Heart left ventricle (tissue), 16 donors: ENCODE measurements at regions not wholly inside any gene's neighbourhood (a gene's known extent, or its start where the extent isn't known, plus 50 kb on each side); places are given as distances from the start of the nearest gene placed in this dataset.
"Not testable (repeated sequence)": the region's sequence is repeated elsewhere in the genome, so short reads cannot be mapped to it uniquely, and the experiment has no call there.

Experiments
- ATAC-seq, 4 donors: fragments of 200-7000 bp; cut with Tn5 transposase; one replicate each; pipeline ENCODE4 v1.9.1; 2020 to 2022; ENCODE audit warnings: moderate library complexity in 4 of 4, mild to moderate bottlenecking in 3 of 4, moderate number of reproducible peaks in 1 of 4
- DNase-seq, 5 donors: peaks; one replicate each; pipeline ENCODE4 v3.0.0-alpha.2; 2020
- H3K27ac ChIP-seq, 12 donors: fragments of 200-600 bp; sonication (generic) in 4 of 12; one replicate each; pipeline versions ENCODE4 v1.5.0 to v1.8.0; 2016 to 2022; ENCODE audit warnings: mild to moderate bottlenecking in 2 of 12
- H3K27me3 ChIP-seq, 9 donors: fragments of 200-600 bp; sonication (generic) in 2 of 9; one replicate each; pipeline versions ENCODE4 v1.5.1 to v1.8.0; 2016 to 2022; ENCODE audit warnings: mild to moderate bottlenecking in 3 of 9
- H3K36me3 ChIP-seq, 9 donors: fragments of 200-600 bp; sonication (generic) in 2 of 9; one replicate each; pipeline versions ENCODE4 v1.5.0 to v1.8.0; 2018 to 2022; ENCODE audit warnings: mild to moderate bottlenecking in 2 of 9
- H3K4me1 ChIP-seq, 12 donors: fragments of 200-600 bp; sonication (generic) in 4 of 12; one replicate each; pipeline versions ENCODE4 v1.5.0 to v1.8.0; 2016 to 2022; ENCODE audit warnings: mild to moderate bottlenecking in 3 of 12
- H3K4me3 ChIP-seq, 12 donors: fragments of 200-600 bp; sonication (generic) in 4 of 12; one replicate each; pipeline versions ENCODE4 v1.5.0 to v1.8.0; 2017 to 2022; ENCODE audit warnings: mild to moderate bottlenecking in 9 of 12, moderate library complexity in 4 of 12
- H3K9me3 ChIP-seq, 12 donors: fragments of 200-600 bp; sonication (generic) in 4 of 12; one replicate each; pipeline versions ENCODE4 v1.5.0 to v1.8.0; 2016 to 2022; ENCODE audit warnings: mild to moderate bottlenecking in 1 of 12
- CTCF ChIP-seq, 12 donors: fragments of 200-600 bp; sonication (generic) in 4 of 12; IDR thresholded peaks; one replicate each; pipeline versions ENCODE4 v1.5.0 to v1.8.0; 2018 to 2022; ENCODE audit warnings: antibody characterized with exemption in 12 of 12, mild to moderate bottlenecking in 5 of 12
- POLR2A ChIP-seq, 2 donors: fragments of 450-650 bp; IDR thresholded peaks; one replicate each; pipeline ENCODE4 v1.6.1; 2017; ENCODE audit warnings: antibody characterized with exemption in 2 of 2, mild to moderate bottlenecking in 2 of 2, moderate library complexity in 2 of 2
- WGBS, 4 donors: extraction: QIAGEN DNeasy Blood & Tissue Kit in 2 of 4; methylation state at CpG; one replicate each; pipeline versions ENCODE4 v1.1.5 to v1.1.7; 2013 to 2018; 5-methylcytosine and 5-hydroxymethylcytosine counted together
- intact Hi-C, 10 donors: fragments of 100-400 bp; cut with DNase I; formaldehyde crosslinking; loops; one replicate each; pipeline versions ENCODE4 v1.11.1 to v1.14.2; 2022
- donor health status: ischemic (EF 13 %, LVEDD 7.1; RV severe dilation, severe dysfunction).
- donor health status: healthy with polysubstance abuse.
- donor health status: DM: no; HTN: yes; CAD: no.
- donor health status: DM: no; HTN: no; CAD: no.
- donor health status: ischemic (EF 25% LVEDD 6.9; RV normal size, moderate dysfunction).
- donor health status: ischemic (EF 25% LVEDD 5.7; RV mildly dilated, moderate dysfunction).
- donor health status: healthy.
- donor health status: DM: yes; HTN: yes; CAD: no.
- donor health status: ischemic (EF 35%, LVEDD 5.7; RV mildly dilated, moderate dysfunction).
- donor health status: nonischemic (EF 11% LVEDD 7.7; RV severe dilation, severe dysfunction).
- donor health status: DM: yes; HTN: yes; CAD: no.
- donor health status: PGD.
- donor health status: ischemic (EF 29% LVEDD 5.4; RV normal size, mild dysfunction).
- donor health status: nonischemic (EF 23%, LVEDD 6.1; RV moderate dilation, normal function).

DNA sequence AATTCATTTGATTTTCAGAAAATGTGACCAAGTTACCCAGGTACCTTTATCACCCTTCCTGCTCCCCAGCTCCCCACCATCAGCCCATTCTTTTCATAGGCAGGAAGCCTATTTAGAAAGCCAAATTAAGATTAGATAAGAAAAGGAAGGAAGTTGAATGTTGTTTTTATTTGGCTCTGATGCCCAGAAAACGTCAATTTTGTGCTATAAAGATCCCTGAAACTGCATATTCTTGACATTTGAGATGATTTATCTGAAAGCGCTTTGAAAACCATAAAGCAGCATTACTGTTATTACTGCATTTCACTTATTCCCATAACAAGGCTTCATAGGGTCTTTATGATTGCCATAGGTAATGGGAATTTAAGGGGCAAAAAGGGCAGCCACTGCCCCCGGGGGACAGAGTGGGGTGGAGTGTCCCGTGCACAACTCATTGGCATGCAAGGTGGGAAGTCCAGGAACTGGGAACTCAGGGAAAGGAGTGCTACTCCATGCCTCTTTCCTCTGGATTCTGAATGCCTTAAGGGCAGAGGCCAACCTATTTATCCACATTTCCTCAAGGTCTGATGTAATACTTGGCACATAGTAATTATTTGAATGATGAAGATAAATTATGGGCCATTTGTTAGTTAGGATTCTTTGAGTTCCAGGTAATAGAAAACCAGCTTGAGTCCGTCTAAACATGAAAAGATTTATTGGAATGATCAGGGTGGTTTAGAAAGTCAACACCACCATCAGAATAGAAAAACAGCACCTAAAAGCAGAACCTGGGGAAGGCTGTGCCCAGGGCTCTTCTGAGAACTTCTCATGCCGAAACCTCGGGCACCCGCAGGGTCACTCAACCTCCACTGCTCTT is 100.6 kb upstream of the ELMO1 start:
- 68 to 76% (median 72%) methylated on average over 8 of the region's 8 CpGs for WGBS, 4 donors
- DNase-seq (no peak), ATAC-seq (no peak)
- no peak overlapping the region for H3K27ac ChIP-seq
- H3K36me3 ChIP-seq, result no peaks in the 10 kb centered on the region
- TF ChIP-seq CTCF (IDR thresholded peaks at IDR 0.05) (no peak), POLR2A (IDR thresholded peaks at IDR 0.05) (no peak)
- H3K9me3 ChIP-seq, result no peaks in the 10 kb centered on the region
- H3K4me3 ChIP-seq, result no peak overlapping the region
- H3K27me3 ChIP-seq, result no peaks in the 10 kb centered on the region
- intact Hi-C loops, result no loop called here
- peaks cover 0 to 6% (median 0%) of the 10 kb centered on the region in 12 donors for H3K4me1 ChIP-seq

DNA sequence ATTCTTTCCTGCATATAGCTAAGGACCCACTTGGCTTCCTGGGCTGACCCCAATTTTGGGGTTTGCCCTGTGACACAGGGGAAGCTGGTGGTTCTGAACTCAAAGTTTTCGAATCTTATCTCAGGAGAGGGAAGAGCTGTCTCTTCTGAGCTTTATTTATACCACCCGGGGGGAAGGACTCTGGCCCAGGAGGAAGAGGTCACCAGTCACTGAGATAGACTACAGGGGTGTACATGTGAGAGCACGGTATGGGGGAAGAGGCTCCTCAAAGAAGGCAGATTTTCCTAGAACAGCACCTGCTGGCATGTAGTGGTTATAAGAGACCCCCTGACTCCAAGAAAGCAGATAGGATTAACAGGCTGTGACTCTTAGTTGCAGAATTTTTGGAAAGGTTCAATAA is 101.8 kb upstream of the ELMO1 start:
- H3K9me3 ChIP-seq, result no peaks in the 10 kb centered on the region
- 24 to 63% (median 45%) methylated on average over 3 of the region's 3 CpGs for WGBS, 4 donors
- ATAC-seq (no peak), DNase-seq (no peak)
- intact Hi-C loops, result no loop called here
- TF ChIP-seq CTCF (IDR thresholded peaks at IDR 0.05) (no peak), POLR2A (IDR thresholded peaks at IDR 0.05) (no peak)
- no peak overlapping the region for H3K27ac ChIP-seq
- no peaks in the 10 kb centered on the region for H3K36me3 ChIP-seq
- no peak overlapping the region for H3K4me3 ChIP-seq
- peaks cover 0 to 6% (median 0%) of the 10 kb centered on the region in 12 donors for H3K4me1 ChIP-seq
- H3K27me3 ChIP-seq, result no peaks in the 10 kb centered on the region

DNA sequence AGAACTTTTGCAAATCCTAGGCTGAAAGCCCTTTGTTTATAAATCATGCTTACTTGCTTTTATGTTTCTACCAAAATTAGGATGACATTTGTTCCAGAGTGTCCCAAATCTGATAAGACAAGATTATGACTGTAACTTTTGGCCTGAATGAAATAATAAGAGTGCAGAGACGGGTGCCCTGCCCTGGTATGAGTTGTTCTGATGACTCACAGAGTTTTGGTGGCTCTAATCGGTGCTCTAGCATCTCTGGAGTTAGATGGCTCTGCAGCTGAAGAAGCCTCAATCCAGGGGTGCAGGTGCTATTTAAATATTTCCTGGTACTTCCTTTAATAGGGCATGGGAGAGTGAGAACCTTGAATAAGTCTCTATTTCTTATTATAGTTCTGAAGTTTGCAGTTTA is 102.2 kb upstream of the ELMO1 start:
- ATAC-seq (no peak), DNase-seq (no peak)
- Histone ChIP-seq H3K9me3 (no peaks in the 10 kb centered on the region), H3K27me3 (no peaks in the 10 kb centered on the region), H3K4me3 (no peak overlapping the region), H3K4me1 (peaks cover 0 to 6% (median 0%) of the 10 kb centered on the region in 12 donors), H3K27ac (no peak overlapping the region), H3K36me3 (no peaks in the 10 kb centered on the region)
- WGBS, 4 donors, result 81 to 89% (median 86%) methylated on average over 2 of the region's 2 CpGs
- TF ChIP-seq POLR2A (IDR thresholded peaks at IDR 0.05) (no peak), CTCF (IDR thresholded peaks at IDR 0.05) (no peak)
- intact Hi-C loops, result no loop called here

DNA sequence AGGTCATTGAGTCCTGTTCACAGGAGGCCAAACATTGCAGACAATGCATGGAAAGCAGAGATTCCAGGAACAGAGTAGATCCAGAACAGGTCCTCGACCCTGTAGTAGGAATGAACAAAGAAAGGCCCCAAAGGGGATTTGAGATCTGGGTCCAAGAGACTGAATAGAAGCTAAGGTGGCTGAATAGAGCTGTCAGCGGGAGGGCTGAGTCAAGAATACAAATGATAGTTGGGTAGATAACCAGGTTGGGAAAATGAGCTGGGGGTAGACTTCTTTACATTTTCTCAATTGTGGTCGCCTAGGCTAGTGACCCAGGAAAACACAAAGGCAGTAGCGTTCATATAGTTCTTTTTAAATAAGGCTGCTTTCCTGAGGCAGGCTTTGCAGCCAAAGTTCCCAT is 103.4 kb upstream of the ELMO1 start:
- intact Hi-C loops, result no loop called here
- WGBS, 4 donors, result 65 to 94% (median 79%) methylated on average over 4 of the region's 4 CpGs
- ATAC-seq (no peak), DNase-seq (no peak)
- no peak overlapping the region for H3K27ac ChIP-seq
- TF ChIP-seq POLR2A (IDR thresholded peaks at IDR 0.05) (no peak), CTCF (IDR thresholded peaks at IDR 0.05) (no peak)
- H3K4me1 ChIP-seq, result peaks cover 0 to 6% (median 0%) of the 10 kb centered on the region in 12 donors
- H3K36me3 ChIP-seq, result no peaks in the 10 kb centered on the region
- no peaks in the 10 kb centered on the region for H3K9me3 ChIP-seq
- H3K4me3 ChIP-seq, result no peak overlapping the region
- no peaks in the 10 kb centered on the region for H3K27me3 ChIP-seq

DNA sequence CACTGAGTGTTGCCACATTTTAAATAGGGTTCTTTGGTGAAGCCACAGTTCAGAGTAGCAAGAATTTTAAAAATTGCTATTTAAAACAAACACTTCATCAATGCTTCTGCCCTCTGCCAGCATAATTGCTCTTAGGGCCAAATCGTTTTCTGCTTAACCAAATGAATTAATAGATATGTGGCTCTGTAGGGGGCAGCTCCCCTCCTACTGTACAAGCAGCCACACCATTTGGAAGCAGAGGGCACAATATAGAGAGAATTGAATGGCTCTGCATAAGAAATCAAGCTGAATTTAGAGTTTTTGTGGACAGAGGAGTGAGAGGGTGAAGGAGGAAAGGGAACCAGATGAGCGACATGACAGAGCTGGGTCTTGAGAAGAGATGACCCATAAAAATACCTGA is 103.8 kb upstream of the ELMO1 start:
- H3K4me3 ChIP-seq, H3K36me3 ChIP-seq, H3K9me3 ChIP-seq, H3K27ac ChIP-seq, H3K27me3 ChIP-seq, ATAC-seq, intact Hi-C loops, H3K4me1 ChIP-seq, DNase-seq: not testable (repeated sequence)
- WGBS, 4 donors, result 31 to 47% (median 38%) methylated on average over 2 of the region's 2 CpGs
